ENCODE measurements at regions not wholly inside any gene's neighbourhood (a gene's known extent, or its start where the extent isn't known, plus 50 kb on each side); places are given as distances from the start of the nearest gene placed in this dataset.

DNA sequence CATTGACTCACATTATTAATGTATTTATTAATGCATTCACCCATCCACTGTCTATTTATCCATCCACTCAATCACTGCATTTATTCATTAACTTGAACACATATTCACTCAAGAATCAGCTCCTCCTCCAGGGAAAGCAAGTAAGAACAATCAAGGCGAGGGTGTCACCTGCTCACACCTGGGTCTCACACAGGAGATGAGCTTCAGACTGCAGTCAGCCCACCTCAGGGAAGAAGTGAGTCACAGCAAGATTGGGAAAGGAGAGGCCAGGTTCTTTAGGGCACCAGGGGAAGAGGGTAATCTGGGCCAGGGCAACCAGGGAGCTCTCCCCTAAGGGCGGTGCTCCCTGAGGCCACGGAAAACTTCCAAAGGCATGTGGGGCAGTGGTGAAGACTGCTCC is 367.3 kb downstream of the BCL11B start:
- Histone ChIP-seq H3K4me2 (ENCODE audit: low read depth, low read length) (no peak overlapping the region), H3K79me2 (ENCODE audit: insufficient read depth, low read length) (no peaks in the 10 kb centered on the region), H3K27me3 (ENCODE audit: control insufficient read depth in 1 of 2, insufficient read depth in 2 of 2, low read length in 2 of 2) (peaks cover 0 to 3% of the 10 kb centered on the region in 2 experiments; a peak in 2 of 5 replicates), H2AFZ (ENCODE audit: low read length) (no peak overlapping the region), H4K20me1 (ENCODE audit: insufficient read depth, low read length) (no peaks in the 10 kb centered on the region), H3K9ac (ENCODE audit: insufficient read depth, low read depth, low read length) (no peak overlapping the region), H3K27ac (ENCODE audit: extremely low read length, insufficient read depth, low read length) (no peak overlapping the region), H3K9me3 (ENCODE audit: low read length) (no peaks in the 10 kb centered on the region), H3K4me1 (ENCODE audit: insufficient read depth, low read length) (no peaks in the 10 kb centered on the region), H3K4me3 (replicated peaks in 1 of 3; ENCODE audit: insufficient read depth in 1 of 3, low read depth in 2 of 3, low read length in 3 of 3) (no peak overlapping the region), H3K36me3 (replicated peaks in 1 of 2; ENCODE audit: control insufficient read depth in 1 of 2, insufficient read depth in 2 of 2, low read length in 2 of 2) (no peaks in the 10 kb centered on the region)
- intact Hi-C loops (cut with micrococcal nuclease; ENCODE audit: unreplicated experiment) (no loop called here), in situ Hi-C loops (cut with HindIII; ENCODE audit: extremely low pct_ligation_motif_present, low pct_unique_long_range_greater_than_20kb) (no loop called here)
- POLR2A ChIA-PET = no interaction called here
- ATAC-seq = no peak
- DNase-seq (ENCODE audit: low spot score) = no peak
- CTCF ChIA-PET (ENCODE audit: low intra/inter-chr PET ratio, low total read pairs) = no interaction called here
- FAIRE-seq = no peak
- BruUV-seq (replicated peaks) = no TSS peak
- 44% methylated on average over 3 of the region's 3 CpGs for WGBS (ENCODE audit: low lambda C conversion rate)
- TF ChIP-seq GPBP1L1 (CRISPR knock-in tag; IDR thresholded peaks at IDR 0.05) (no peak), GATA4 (IDR thresholded peaks at IDR 0.05; ENCODE audit: borderline replicate concordance, low read depth) (no peak), ZNF510 (CRISPR knock-in tag; IDR thresholded peaks at IDR 0.05; ENCODE audit: low read depth) (no peak), MEF2D (CRISPR knock-in tag; IDR thresholded peaks at IDR 0.05) (no peak), NFE2L1 (CRISPR knock-in tag; IDR thresholded peaks at IDR 0.05; ENCODE audit: borderline replicate concordance) (no peak), HNRNPK (IDR thresholded peaks at IDR 0.05; ENCODE audit: low read depth, low read length, poor library complexity, severe bottlenecking) (no peak), NFRKB (IDR thresholded peaks at IDR 0.05) (no peak), SMC3 (IDR thresholded peaks at IDR 0.05; ENCODE audit: low read length) (no peak), HNRNPH1 (optimal IDR thresholded peaks at IDR 0.05; ENCODE audit: low read depth, low read length) (no peak), HMGXB3 (CRISPR knock-in tag; IDR thresholded peaks at IDR 0.05; ENCODE audit: borderline replicate concordance) (no peak), ZNF292 (CRISPR knock-in tag; IDR thresholded peaks at IDR 0.05; ENCODE audit: borderline replicate concordance, low read depth) (no peak), ZFP36L2 (CRISPR knock-in tag; IDR thresholded peaks at IDR 0.05) (no peak), ZNF281 (CRISPR knock-in tag; IDR thresholded peaks at IDR 0.05; ENCODE audit: borderline replicate concordance) (no peak), XRCC5 (optimal IDR thresholded peaks at IDR 0.05; ENCODE audit: low read length) (no peak)
- TF ChIP-seq, protein P1, sequence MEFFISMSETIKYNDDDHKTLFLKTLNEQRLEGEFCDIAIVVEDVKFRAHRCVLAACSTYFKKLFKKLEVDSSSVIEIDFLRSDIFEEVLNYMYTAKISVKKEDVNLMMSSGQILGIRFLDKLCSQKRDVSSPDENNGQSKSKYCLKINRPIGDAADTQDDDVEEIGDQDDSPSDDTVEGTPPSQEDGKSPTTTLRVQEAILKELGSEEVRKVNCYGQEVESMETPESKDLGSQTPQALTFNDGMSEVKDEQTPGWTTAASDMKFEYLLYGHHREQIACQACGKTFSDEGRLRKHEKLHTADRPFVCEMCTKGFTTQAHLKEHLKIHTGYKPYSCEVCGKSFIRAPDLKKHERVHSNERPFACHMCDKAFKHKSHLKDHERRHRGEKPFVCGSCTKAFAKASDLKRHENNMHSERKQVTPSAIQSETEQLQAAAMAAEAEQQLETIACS (CRISPR knock-in tag; IDR thresholded peaks at IDR 0.05) = no peak

All from HepG2 (cell line).